COR-L47 (cell line): ENCODE measurements at regions not wholly inside any gene's neighbourhood (a gene's known extent, or its start where the extent isn't known, plus 50 kb on each side); places are given as distances from the start of the nearest gene placed in this dataset.

Experiments
- DNase-seq: peaks from one replicate; lab custom pipeline; 2025; lab: John Stamatoyannopoulos, UW

GRCh38 chr6:22399693-22400092, 102.9 kb upstream of the PRL start:
- no peak for DNase-seq

- no peak for DNase-seq
These were observed 104.4 kb upstream of the PRL start for GRCh38 chr6:22401206-22401605.

- DNase-seq = no peak
These were observed 105.1 kb upstream of the PRL start for GRCh38 chr6:22401932-22402331.

- no peak for DNase-seq
These were observed 112.7 kb upstream of the PRL start for GRCh38 chr6:22409486-22409885.

- DNase-seq = no peak
These were observed 114.7 kb upstream of the PRL start for GRCh38 chr6:22411376-22412105.

GRCh38 chr6:22412994-22413393, 116.2 kb upstream of the PRL start:
- DNase-seq = no peak

GRCh38 chr6:22413681-22414311, 117.0 kb upstream of the PRL start:
- DNase-seq = no peak

- no peak for DNase-seq
These were observed 121.9 kb upstream of the PRL start for GRCh38 chr6:22418714-22419113.

- no peak for DNase-seq
These were observed 124.4 kb upstream of the PRL start for GRCh38 chr6:22421198-22421597.

GRCh38 chr6:22424196-22424595, 127.4 kb upstream of the PRL start:
- DNase-seq = no peak

GRCh38 chr6:22432060-22432459, 135.2 kb upstream of the PRL start:
- DNase-seq = no peak

- DNase-seq = no peak
These were observed 135.6 kb upstream of the HDGFL1 start for GRCh38 chr6:22433745-22434144.

GRCh38 chr6:22435151-22435550, 134.2 kb upstream of the HDGFL1 start:
- DNase-seq = no peak

GRCh38 chr6:22436134-22436533, 133.2 kb upstream of the HDGFL1 start:
- DNase-seq = no peak

- no peak for DNase-seq
These were observed 131.7 kb upstream of the HDGFL1 start for GRCh38 chr6:22437665-22438064.

GRCh38 chr6:22442826-22443225, 126.5 kb upstream of the HDGFL1 start:
- DNase-seq = no peak

GRCh38 chr6:22444330-22444729, 125.0 kb upstream of the HDGFL1 start:
- no peak for DNase-seq

GRCh38 chr6:22445946-22446345, 123.4 kb upstream of the HDGFL1 start:
- DNase-seq = no peak

- DNase-seq = no peak
These were observed 121.8 kb upstream of the HDGFL1 start for GRCh38 chr6:22447249-22448196.

GRCh38 chr6:22448291-22448711, 121.1 kb upstream of the HDGFL1 start:
- DNase-seq = no peak

GRCh38 chr6:22451962-22452361, 117.4 kb upstream of the HDGFL1 start:
- no peak for DNase-seq

- DNase-seq = no peak
These were observed 114.0 kb upstream of the HDGFL1 start for GRCh38 chr6:22455378-22455777.

- DNase-seq = no peak
These were observed 111.4 kb upstream of the HDGFL1 start for GRCh38 chr6:22457996-22458395.
